SKM-1 (cell line): ENCODE measurements at regions not wholly inside any gene's neighbourhood (a gene's known extent, or its start where the extent isn't known, plus 50 kb on each side); places are given as distances from the start of the nearest gene placed in this dataset.
"Not testable (repeated sequence)": the region's sequence is repeated elsewhere in the genome, so short reads cannot be mapped to it uniquely, and the experiment has no call there.

Experiments
- DNase-seq: peaks from one replicate; lab custom pipeline; 2025; ENCODE audit not compliant: unreplicated experiment; lab: John Stamatoyannopoulos, UW

DNA sequence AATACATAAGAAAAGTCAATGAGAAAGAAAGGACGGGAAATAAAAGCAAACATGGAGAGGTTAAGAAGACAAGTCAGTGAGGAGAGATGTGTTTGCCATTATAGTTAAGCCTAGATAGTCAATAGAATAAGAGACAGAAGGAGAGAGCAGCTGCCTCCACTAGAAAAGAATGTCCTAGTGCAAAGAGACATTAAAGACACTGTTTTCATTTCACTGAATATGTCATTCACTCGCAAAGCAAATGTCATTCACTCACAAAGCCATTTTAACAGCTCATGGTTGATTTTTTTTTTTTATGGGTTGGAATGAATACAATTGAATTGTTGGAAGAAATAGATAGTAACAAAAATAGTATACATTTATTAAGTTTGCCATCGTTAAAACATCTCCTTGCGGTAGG, 1007.6 kb downstream of the DNAJB9 start:
- DNase-seq: no peak

GRCh38 chr7:109579901-109580300, 1010.2 kb downstream of the DNAJB9 start:
- no peak for DNase-seq

- no peak for DNase-seq
Measured at GRCh38 chr7:109582211-109582610, 1012.5 kb downstream of the DNAJB9 start.

DNA sequence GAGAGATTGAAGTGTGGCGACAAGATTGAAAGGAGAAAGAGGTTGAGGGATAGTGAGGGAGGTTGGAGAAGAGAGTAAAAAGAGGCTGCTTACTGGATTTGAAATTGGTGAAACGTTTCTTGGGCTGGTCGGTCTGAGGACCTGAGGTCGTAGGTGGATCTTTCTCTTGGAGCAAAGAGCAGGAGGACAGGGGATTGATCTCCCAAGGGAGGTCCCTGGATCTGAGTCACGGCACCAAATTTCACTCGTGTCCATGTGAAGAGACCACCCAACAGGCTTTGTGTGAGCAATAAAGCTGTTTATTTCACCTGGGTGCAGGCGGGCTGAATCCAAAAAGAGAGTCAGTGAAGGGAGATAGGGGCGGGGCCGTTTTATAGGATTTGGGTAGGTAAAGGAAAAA, 1027.3 kb downstream of the DNAJB9 start:
- not testable (repeated sequence) for DNase-seq

GRCh38 chr7:109611656-109612055, 1042.0 kb downstream of the DNAJB9 start:
- DNase-seq: no peak

DNA sequence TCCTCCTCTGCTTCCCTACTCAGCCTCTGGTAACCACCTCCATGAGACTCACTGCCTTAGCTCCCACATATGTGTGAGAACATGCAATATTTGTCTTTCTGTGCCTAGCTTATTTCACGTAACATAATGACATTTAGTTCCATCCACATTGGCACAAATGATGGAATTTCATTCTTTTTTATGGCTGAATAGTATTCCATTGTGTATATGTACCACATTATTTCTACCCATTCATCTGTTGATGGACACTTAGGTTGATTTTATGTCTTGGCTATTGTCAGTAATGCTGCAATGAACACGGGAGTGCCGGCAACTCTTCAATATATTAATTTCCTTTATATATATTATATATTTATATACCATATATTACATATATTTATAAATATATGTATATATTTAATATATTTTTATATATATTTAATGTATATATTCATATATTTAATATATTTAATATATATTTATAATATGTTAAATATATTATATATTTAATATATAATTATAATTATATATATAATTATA, 1046.9 kb downstream of the DNAJB9 start:
- DNase-seq: no peak

DNA sequence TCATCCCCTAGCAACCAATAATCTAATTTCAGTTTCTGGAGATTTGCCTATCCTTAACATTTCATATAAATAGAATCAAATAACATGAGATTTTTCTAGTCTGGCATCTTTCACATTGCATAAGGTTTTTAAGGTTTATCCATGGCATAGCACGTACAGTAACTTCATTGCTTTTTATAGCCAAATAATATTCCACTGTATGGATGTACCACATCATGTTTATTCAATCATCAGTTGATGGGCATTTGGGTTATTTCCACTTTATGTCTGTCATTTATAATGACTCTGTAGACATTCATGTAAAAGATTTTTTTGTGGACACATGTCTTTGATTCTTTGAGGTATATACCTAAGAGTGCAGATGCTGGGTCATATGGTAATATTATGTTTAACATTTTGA, 1052.6 kb downstream of the DNAJB9 start:
- DNase-seq: no peak

- DNase-seq: not testable (repeated sequence)
Measured at GRCh38 chr7:109632890-109633289, 1063.2 kb downstream of the DNAJB9 start.

DNA sequence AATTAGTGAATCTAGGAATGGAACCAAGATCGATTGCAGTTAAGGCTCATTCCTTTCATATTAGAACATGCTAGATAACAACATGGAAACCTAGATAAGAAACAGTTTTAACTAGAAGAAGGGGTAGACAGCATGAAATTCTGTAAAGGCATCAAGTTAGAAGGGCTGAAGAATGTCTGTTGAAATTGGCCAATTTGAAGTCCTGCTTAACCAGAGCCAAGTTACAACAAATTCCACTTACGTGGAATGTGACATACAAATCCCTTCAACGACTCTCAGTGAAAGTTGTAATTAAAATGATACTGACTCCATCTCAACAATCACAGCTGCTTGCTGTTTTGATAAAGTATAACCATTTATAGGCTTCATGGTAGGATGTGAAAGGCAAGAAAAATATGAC, 1065.7 kb downstream of the DNAJB9 start:
- no peak for DNase-seq

- DNase-seq: no peak
Measured at GRCh38 chr7:109637428-109637990, 1067.8 kb downstream of the DNAJB9 start.

GRCh38 chr7:109638321-109638720, 1068.6 kb downstream of the DNAJB9 start:
- DNase-seq: no peak

- DNase-seq: no peak
Measured at GRCh38 chr7:109639561-109639960, 1069.9 kb downstream of the DNAJB9 start.

GRCh38 chr7:109641445-109641844, 1071.8 kb downstream of the DNAJB9 start:
- no peak for DNase-seq

GRCh38 chr7:109646124-109646523, 1076.5 kb downstream of the DNAJB9 start:
- DNase-seq: no peak

DNA sequence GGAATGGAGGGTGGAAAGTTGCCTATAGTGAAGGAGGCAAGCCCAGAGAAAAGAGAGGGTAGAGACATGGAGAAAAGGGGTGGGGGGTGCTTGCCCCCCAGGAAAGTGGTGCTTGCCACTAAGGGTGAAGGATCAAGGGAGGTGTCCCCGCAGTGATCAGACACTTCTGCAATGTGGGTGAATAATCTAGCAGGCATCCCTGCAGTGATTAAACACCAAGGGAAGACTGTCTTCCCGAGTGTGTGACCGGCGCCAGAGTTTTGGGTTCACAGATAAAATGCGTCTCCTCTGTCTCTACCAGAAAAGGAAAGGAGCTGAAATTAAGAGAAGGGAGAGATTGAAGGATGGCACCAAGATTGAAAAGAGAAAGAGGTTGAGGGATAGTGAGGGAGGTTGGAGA, 1076.9 kb downstream of the DNAJB9 start:
- not testable (repeated sequence) for DNase-seq

DNA sequence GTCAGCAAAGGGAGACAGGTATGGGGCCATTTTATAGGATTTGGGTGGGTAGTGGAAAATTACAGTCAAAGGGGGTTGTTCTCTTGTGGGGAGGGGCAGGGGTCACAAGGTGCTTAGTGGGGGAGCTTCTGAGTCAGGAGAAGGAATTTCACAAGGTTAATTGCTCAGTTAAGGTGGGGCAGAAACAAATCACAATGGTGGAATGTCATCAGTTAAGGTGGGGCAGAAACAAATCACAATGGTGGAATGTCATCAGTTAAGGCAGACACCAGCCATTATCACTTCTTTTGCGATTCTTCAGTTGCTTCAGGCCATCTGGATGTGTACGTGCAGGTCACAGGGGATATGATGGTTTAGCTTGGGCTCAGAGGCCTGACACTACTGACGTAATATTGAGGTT, 1077.6 kb downstream of the DNAJB9 start:
- DNase-seq: not testable (repeated sequence)

GRCh38 chr7:109659261-109659660, 1089.6 kb downstream of the DNAJB9 start:
- no peak for DNase-seq

DNA sequence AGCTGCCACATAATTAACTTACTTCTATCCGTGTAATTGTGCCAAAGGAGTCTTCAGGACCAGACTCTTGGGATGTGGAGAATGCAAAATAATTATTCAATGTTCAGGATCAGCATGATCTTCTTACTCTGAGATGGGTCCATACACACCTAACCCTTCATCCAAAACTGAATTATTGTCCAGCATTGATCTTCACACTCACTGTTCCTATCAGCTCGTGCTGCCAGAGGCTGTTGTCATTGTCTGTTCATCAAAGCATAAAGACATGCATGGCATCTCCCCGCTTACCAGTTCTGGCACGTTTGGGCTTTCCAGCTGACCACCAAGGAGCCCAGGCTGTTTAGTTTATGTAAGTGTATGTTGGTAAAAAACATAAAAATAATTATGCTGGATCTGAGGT, 1090.7 kb downstream of the DNAJB9 start:
- DNase-seq: no peak

DNA sequence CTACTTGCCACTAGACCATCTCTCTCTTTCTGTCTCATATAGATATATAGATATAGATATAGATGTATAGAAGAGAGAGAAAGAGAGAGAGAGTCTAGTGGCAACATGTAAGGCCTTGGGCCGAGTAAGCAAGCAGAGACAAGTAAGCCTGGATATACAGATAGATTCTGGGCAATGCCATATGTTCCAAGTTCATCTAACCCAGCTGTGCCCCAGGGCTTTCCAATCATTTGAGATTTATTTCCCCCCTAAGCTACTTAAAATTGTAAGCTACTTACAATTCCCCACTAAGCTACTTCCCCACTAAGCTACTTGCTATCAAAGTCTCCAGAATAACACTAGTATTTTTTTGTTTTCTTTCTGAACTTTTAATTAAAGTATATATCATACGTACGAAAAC, 1094.1 kb downstream of the DNAJB9 start:
- DNase-seq: no peak

DNA sequence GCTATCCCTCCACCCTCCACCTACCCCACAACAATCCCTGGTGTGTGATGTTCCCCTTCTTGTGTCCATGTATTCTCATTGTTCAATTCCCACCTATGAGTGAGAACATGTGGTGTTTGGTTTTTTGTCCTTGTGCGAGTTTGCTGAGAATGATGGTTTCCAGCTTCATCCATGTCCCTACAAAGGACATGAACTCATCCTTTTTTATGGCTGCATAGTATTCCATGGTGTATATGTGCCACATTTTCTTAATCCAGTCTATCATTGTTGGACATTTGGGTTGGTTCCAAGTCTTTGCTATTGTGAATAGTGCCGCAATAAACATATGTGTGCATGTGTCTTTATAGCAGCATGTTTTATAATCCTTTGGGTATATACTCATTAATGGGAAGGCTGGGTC, 1117.6 kb downstream of the DNAJB9 start:
- DNase-seq: not testable (repeated sequence)

GRCh38 chr7:109692613-109693012, 1122.9 kb downstream of the DNAJB9 start:
- not testable (repeated sequence) for DNase-seq

DNA sequence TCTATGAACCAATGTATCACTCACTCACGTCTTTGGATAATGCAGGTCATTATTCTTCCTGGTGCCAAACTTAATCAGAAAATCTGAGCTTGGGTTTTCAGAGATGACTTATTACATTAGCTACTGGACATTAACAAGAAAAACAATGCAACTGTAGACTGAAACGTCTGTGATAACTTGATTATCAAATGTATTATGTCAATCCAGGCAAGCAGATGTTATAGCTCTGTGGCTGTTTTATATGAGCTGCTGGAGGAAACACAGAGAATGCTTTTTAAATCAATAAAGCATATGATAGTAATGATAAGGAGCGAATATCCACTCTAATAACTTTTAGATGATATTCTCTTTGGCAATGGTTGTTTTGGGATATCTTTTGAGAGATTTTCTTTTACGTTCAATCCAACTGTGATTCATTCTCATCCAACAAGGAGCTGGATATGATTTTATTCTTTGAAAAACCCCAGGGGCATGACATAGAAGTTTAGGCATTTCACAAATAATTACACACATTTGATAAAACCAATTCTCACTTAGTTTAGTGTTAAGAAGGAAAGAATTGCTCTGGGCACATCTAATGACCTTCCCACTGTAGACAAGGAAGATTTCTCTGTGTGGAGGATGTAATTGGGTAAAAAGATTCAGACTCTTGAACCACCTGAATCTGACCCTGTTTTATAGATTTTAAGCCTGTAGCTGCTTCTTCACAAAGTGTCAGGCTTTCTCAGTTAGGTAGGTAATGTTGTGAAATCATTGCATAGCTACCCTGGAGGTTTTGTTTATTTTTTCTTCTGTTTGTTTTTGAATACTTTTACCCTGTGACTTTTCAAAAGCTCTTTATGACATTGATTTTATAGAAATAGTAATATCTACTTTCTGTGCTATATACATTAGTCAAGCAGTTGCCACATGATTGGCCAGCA, 1124.7 kb downstream of the DNAJB9 start:
- no peak for DNase-seq
